GM19467 (cell line): ENCODE measurements at regions not wholly inside any gene's neighbourhood (a gene's known extent, or its start where the extent isn't known, plus 50 kb on each side); places are given as distances from the start of the nearest gene placed in this dataset.

Source experiments
- ATAC-seq: cut with Tn5 transposase; IDR thresholded peaks from one replicate; pipeline ENCODE4 v1.9.1; 2021; ENCODE audit warnings: mild to moderate bottlenecking, moderate library complexity; ENCODE audit not compliant: unreplicated experiment

DNA sequence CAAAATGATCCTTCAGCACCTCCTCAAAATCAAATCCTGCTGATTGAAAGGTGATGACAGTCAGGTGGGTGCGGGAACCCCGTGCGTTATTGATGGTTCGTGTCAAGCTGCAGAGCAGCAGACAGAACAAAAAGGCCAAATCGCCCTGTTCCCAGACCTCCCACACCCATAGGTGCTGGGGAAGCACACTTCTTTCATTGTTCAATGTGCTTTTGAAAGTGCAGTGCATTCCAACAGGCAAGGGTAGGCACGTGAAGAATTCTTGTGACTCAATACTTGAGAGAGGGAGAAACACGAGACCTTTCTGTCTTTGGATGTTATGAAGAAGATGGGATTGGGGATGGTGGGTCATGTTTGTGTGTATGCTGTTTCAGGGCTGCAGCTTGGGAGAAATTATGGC lies 514.0 kb downstream of the MCTP2 start:
- ATAC-seq: no peak

DNA sequence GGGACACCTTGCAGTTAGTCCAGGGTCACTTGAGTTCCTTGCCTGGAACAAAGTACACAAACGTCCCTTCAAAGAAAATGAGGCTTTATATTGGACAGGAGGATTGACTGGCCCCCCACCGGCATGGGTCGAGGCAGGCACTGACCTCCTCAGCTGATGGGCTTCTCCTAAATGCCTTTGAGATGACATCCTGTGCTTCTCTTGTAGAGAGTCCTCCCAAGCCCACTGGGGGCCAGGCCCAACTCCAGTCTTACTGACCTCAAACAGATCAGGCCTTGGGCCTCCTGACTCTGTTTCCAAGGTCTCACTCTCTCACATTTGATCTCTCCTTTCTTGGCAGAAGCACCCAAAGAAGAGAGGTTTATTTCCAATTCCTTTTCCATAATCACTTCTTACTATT lies 516.1 kb downstream of the MCTP2 start:
- ATAC-seq: no peak

DNA sequence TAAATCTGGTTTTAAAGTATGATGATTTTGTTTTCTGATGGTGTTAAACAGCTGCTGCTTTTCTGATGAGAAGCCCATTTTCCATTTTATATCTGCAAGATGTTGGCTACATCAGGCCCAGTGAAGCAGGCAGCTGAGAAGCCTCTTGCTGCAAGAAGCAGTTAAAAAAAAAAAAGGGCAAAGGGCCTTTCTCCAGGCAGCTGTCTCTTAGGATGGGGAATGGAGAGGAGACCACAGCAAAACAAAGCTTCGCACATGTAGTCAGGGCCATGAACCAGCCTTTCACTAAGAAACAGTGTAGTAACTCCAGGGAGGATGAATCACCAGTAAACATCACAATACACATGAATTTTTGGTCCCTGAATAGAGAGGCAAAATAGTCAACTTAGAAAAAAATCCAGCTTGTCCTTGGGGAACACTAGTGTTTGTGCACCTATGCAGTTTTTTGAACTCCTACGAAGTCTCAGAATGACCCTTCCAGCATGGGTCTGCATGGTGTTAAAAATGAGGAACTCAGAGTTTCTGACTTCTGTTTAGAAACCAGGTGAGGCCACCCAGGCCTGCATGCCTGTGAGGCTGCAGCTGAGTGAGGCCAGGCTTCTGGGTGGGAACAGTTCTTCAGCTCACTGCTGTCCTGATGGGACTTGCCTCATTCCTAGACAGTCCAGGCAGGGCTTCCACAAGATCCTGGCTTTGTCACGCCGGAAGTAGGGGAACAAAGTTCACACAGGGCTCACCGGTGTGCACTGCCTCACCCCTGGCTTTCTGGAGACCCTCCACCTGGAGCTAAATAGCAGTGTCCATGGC lies 518.7 kb downstream of the MCTP2 start:
- ATAC-seq: no peak

DNA sequence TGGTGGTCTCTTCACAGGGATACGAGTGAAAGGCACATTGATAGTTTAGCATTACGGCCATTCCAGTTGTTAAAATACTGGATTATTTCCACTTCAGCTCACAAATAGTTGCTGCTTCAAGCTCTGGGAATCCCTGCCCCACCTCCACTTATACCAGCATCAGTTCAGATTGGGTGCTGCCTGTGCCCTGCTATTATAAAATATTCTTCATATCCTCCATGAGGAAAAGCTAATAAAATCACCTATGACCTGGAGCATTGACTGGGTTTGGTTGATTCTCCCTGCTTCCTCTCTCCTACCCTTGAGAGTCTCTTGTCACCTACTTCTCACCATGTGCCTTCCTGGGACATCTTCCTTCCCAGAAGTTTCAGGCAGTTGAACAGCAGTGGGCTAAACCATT lies 529.0 kb downstream of the MCTP2 start:
- ATAC-seq: no peak

DNA sequence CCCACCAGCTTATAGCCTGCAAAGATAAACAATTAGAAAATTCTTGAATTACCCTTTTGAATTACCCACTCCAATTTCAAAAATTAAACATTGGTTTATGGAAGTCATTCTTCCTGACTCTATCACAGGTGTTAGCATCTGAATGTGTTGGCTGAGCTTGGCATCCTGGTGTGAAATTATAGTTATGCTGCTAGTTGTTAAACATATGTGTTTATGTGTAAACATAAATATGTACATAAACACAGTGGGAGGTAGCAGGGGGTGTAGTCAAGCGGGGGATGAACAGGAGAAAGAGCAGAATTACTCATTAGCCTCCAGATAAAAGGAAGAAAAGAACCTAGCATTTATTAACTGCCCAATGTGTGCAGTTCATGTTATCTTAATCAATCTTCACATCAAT lies 530.2 kb downstream of the MCTP2 start:
- no peak for ATAC-seq

DNA sequence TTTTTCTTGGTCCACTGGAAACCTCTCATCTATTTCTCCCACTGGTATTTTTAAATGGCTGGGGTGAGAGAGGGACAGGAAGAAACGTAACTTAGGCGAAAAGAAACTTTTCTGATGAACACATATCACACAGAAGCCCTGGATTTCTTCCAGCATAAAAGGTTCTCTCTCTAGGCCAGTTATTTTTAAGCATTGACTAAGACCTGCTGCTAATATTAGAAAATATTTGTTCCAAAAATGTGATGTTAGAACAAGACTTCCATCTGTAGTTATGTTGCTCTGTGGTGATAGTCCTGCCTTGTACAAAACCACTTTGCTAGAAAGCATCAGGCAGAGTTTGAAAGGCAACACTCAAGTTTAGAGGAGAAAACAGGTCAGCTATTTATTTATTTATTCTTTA lies 537.7 kb downstream of the MCTP2 start:
- ATAC-seq: no peak

DNA sequence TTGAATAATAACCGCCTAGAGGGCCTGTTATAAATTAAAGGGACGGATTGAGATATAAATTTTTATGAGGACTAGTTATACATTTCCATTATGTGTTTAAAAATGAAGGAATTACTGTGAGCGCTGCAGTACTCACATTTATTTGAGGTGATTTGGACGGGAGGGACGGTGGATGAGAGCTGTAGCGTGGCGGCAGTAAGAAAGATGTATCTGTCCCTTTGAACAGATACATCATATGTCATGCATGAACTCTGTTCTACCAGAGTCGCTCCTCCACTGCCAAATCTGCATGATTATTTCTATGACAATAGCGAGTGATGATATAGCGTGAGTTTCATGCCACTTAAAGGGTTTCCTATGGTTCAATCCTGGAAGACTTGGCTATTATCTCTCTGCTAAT lies 538.8 kb downstream of the MCTP2 start:
- ATAC-seq: no peak

DNA sequence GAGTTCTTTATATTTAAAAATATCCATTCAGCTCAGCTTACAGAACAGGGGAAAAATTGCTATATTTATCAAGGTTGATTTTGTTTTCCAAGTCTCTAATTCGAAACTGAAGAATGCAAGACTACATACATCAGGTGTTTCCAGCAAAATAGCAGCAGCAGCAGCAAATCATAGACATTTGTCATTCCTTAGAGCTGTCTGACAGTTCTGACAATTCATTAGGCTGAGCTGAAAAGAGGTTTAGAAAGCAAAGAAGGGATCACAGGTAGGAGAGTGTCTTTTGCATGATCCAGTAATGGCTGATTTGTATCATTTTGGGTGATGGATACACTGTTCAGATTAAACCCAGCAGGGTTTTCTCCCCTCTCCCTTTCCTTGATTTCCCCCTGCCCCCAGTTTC lies 545.7 kb downstream of the MCTP2 start:
- no peak for ATAC-seq

DNA sequence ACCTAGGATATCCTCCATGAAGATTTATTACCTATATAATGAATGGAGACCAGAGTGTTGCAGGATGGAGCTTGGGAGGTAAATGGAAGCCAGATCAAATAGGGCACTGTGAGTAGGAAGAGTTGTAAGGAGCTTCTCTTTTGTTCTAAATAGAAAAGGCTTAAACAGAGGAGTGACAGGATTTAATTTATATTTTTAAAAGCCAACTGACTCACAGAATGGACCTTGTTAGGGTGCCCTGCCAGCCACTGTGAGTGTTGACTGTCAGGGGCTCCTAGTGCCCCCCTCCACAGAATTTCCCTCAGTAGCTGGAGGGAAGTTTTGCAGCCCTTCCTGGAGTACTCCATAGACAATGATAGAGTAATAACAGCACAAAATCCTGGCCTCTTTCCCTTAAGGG lies 547.5 kb downstream of the MCTP2 start:
- ATAC-seq: no peak

DNA sequence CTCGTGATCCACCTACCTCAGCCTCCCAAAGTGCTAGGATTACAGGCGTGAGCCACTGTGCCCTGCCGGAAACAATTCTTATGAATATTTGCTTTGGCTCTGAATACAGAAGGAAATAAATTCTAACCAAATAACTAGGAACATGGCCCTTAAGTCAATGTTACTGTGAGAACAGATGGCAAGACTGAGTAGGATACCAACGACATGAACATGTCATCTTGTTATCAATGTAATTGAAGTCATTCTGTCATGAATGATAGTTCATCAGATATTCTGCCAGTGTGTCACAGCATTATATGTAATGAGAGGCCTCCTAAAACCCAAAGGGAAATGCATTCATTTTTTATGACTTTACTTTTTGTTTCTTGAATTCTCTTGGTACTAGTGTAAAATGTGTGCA lies 548.8 kb downstream of the MCTP2 start:
- ATAC-seq: no peak

DNA sequence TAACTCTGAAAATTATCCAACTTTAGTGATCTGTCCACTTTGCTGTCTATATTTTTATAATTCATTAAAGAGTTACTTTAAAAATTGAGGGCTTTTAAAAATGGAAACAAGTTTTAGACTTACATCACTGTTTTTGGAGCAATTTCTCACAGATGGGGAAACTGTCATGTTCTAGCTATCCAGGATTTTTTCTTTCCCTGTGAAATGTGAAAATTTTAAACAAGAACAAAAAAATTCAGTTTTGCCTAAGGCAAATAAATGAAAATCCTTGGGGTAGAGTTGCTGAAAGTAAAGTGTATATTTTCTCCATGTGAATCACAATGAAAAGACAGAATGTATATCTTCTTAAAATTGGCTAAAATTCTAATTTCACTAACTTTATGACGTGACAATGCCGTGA lies 553.7 kb downstream of the MCTP2 start:
- ATAC-seq: no peak

DNA sequence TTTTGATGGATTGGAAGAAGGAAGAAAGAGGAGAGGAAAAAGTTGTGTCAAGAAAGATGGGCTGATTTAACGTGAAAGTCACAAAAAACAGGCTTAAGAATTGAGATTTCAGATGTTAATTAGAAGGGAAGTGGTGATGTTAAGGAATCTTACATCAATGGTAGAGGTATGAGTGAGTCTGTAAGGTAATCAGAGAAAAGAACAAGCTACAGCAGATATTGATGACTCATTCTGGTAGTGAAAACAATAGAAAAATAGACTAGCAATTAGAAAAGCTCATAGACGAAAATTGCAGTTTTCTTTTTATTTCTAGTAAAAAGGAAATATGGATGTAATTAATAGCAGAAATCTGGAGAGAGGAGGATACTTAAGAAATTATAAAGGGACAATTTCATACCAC lies 559.6 kb downstream of the MCTP2 start:
- ATAC-seq: no peak

DNA sequence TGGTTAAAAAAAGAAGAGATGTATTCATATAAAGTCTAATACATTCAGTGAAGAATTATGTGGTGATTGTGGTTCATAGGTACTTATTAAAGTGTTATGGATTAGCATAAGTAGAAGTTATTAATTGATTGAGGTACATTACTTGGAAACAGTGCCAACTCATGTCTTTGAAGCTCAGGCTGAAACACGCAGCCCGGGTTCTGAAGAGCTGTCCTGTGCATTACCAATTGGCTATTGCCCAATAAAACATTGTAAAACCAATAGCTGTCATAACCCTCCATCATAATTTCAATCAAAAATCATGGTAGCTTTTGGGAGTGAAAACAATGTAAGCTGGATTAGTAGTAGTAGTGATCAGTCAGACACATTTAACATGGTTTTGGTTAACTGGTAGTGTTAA lies 560.1 kb downstream of the MCTP2 start:
- ATAC-seq: no peak

DNA sequence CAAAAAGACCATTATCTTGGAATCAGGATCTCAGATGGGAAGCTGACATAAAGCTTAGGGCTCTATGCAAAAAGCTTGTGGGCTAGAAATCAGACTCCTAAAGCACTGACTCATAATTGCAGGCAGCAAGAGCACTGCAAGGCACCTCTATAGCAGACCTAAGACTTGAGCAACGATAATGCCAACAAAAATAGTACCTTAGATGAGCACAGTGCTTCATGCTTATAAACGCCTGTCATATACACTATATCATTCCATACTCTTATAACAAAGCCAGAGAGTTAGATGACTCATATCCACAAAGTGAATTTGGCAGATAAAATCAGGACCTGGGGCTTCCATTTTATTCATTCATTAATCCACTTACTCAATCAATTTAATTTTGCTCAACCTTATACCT lies 560.8 kb downstream of the MCTP2 start:
- no peak for ATAC-seq

DNA sequence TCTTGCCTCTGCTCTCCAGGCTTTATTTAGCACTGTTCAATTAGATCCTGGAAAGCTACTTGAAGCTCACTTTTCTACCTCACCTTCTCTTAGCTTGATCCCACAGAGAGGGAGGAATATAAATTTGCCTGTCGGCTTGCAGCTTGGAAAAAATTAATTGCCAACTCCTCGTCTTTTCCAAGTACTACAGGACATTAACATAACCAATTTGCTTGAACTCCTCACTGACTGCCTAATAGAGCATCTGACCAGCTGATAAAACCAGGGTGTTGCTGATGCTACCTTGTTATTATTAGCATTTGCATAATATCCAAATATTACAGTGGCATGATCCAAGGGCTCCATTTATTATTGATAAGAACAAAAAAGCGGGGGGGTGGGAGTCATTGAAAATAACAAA lies 561.8 kb downstream of the MCTP2 start:
- ATAC-seq: no peak

DNA sequence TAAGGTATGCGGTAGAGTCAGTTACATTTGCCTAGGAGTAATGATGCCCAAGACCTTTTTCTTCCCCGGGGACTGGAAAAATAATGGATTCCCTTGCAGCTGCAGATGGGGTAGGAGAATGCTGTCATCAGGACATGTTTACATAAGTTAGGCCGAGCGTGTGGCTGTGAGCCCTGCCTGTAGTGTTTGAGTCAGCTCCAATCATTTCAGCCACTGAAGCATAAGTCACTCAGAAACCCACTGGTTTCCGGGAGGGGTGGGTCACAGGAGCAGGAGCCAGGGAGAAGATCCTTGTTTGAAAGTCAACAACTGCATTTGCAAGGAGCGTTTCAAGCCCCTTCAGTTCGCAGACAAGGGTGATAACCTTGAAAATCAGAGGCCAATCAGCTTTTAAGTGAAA lies 562.3 kb downstream of the MCTP2 start:
- ATAC-seq: no peak

DNA sequence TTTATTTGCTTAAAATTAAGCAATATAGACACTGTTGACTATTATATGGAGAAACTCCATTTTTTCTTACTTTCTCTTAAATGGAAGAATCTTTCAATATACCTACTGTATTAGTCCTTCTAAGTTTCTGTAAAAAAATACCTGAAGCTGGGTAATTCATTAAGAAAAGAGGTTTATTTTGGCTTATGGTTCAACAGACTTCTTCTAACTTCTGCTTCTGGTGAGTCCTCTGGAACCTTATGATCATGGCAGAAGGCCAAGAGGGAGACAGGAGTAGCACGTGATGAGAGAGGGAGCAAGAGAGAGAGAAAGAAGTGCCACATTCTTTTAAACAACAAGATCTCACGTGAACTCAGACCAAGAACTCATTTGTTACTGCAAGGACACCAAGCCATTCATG lies 573.3 kb downstream of the MCTP2 start:
- no peak for ATAC-seq

DNA sequence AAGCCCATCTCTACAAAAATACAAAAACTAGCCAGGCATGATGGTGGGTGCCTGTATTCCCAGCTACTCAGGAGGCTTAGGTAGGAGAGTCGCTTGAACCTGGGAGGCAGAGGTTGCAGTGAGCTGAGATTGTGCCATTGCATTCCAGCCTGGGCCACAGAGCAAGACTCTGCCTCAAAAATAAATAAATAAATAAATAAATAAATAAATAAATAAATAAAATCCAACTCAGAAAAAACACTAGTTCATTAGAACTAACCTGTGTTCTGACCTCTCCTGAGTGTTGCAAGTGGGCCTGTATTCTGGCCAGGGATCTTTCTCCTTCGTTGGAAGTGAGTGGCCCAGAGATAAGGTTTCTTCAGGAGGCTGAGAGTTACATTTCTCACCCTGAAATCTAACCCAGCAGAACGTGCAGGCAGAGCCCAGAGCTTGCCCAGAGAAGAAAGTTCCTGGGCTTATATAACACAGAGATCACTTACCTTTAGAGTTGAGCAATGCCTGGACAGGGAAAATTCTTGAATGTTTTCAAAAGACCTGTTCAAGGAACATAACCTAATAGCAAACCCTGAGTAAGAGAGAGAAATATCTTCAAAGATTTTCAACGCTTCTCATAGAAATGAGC lies 583.9 kb downstream of the MCTP2 start:
- ATAC-seq: no peak

DNA sequence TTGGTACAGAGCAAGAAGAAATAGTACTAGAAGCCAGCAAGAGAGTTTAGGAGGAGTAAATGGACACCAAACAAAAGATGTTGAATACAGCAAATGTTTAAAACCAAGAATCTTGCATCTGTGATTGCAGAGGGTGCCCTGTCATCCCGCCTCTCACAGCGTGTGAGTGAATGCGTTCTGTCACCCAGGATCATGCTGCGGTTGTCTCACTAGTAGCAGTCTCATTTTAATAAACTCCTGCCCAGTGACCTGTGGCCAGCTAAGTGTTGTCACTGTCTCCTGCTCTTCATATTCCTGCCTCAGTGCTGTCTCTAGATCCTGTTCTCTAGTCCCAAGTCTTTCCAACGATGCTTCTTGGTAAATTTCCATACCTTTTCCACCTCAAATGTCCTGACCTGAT lies 584.6 kb downstream of the MCTP2 start:
- ATAC-seq: no peak

DNA sequence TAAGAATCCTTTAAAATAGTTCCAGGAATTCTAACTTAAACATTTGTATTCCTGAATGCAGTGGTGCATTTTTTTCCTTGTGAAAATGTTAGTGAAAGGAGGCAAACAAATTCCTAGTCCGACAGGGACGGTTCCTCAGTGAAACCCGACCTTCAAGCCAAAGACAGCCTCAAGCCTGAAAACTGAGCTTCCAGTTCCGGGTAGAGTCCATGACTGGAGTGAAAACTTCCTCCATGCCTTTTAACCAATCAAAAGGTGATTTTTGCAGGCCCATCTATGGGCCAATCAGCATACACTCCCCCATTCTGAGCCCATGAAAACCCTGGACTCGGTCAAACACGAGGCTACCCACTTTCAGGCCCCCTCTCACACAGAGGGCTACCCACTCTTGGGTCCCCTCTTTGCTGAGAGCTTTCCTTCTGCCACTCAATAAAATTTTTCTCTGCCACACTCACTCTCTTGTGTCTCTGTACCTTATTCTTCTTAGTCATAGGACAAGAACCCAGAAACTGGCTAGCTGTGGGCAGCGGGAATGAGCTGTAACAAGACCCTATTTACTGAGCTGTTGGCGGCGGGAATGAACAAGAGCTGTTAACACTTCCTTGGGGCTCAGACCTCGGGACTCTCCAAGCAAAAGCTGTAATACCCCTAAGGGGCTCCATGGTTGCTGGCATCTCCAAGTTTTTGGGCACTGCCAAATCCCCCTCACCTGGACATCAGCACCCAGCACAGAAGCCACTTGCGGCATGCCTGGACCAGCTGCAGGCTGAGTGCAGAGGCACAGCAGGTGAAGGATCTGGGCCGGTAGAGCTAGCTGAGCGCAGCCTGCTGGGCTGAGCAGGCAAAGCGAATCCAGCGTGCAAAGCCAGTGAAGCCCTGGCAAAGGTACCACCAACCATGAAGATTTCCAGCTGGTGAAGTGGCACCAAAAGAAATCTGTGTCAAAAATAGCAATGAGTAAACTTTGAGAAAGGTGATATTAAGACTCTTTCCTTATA lies 598.8 kb downstream of the MCTP2 start:
- ATAC-seq: no peak

DNA sequence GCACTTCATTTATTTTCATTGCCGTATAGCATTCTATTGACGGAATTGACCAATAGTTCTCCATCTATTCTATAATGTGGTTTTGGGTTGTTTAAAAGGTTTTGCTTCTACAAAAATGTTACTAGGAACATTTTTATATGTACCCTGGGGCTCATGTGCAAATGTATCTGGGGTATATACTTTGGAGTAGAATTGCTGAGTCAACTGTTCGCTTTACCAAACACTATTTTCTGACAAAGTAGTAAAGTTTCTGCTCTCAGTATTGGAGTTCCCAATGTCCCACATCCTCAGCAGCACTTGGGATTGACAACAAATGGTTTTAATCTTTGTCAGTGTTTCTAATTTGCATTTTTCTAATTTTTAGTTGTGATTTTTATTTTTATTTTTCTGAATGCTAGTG lies 602.6 kb downstream of the MCTP2 start:
- no peak for ATAC-seq

DNA sequence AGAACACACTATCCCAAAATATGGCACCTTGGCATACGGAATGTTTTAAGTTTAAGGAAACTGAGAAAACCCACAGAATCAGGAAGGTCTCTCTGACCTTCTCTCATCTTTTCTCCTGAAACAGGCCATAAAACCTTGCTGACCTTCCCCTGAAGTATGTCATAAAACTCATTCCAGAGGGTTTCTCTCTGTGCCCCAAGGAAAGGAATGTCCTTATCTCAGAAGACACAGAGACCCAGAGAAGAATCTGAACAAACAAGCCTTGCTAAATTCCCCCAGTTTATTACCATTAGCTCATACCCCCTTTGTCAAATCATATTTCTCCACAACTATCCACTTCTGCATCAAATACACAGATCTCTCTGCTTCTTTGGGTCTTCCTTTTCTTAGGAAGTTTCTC lies 603.1 kb downstream of the MCTP2 start:
- no peak for ATAC-seq
